ENCODE measurements at regions not wholly inside any gene's neighbourhood (a gene's known extent, or its start where the extent isn't known, plus 50 kb on each side); places are given as distances from the start of the nearest gene placed in this dataset.

GRCh38 chr7:17118412-17118811 is 180.0 kb upstream of the AHR start:
- TF ChIP-seq CTCF (conservative IDR thresholded peaks at IDR 0.05) = no peak

GRCh38 chr7:17120756-17121155 is 177.7 kb upstream of the AHR start:
- no peak for TF ChIP-seq CTCF (conservative IDR thresholded peaks at IDR 0.05)
- H3K27ac ChIP-seq = no peak overlapping the region

More at GRCh38 chr7:17118412-17118811, 180.0 kb upstream of the AHR start:
- no peak overlapping the region for H3K27ac ChIP-seq

- no peak overlapping the region for H3K27ac ChIP-seq
- no peak for TF ChIP-seq CTCF (conservative IDR thresholded peaks at IDR 0.05)
Measured at GRCh38 chr7:17121671-17122070, 176.8 kb upstream of the AHR start.

DNA sequence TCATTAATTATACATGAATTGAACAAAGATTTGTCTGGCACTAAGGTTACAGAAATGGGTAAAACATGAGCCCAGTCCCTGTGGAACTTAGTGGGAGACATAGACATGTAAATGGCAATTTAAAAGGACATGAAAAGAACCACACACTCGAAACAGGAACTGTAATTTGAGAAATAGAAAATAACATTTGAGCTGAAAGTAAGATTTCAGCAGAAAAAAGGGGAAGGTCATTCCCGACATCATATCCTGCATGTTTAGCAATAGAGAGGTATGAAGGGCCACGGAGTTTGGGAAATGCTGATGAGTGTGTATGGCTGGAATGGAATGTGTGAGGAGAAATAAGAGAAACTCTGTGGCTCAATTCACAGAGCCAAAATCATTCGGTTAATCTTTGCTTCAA is 175.4 kb upstream of the AHR start:
- no peak for TF ChIP-seq CTCF (conservative IDR thresholded peaks at IDR 0.05)
- no peak overlapping the region for H3K27ac ChIP-seq

- H3K27ac ChIP-seq = no peak overlapping the region
- TF ChIP-seq CTCF (conservative IDR thresholded peaks at IDR 0.05) = no peak
Measured at GRCh38 chr7:17126413-17127268, 171.8 kb upstream of the AHR start.

GRCh38 chr7:17129218-17129617 is 169.2 kb upstream of the AHR start:
- TF ChIP-seq CTCF (conservative IDR thresholded peaks at IDR 0.05) = no peak
- H3K27ac ChIP-seq = no peak overlapping the region

DNA sequence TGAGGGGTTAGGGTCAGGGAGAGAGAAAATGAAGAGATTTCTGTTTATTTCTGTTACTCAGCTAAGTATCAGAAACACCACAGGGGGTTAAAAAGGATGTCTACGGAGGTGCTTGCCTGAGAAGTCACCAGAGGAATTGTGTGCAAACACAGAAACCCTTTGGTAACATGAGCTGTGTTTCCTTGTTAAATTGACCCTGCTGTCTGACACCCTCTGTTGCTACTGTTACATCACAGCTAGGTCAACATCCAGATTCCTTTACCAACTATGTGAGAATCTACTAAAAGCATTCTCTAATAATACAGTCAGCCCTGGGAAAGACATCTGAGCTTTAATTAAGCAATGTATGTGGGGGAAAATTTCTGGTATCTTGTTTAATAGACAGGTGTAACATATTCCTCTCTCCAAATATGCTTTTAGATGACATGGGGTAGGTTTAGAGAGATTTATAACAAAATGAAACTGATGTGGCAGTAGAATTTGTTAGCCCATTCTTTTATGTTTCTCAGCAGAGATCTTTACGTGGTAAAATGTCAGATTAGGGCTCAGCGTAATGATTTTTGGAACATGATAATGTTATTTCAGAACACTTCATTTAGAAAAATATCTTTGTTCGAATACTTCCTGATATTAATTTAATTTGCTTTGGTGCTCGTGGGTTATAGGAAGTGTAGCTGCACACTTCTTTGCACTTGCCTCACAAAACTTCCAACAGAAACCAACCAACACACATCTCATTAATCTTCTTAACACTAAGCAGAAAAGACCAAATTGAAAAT is 168.0 kb upstream of the AHR start:
- no peak overlapping the region for H3K27ac ChIP-seq
- no peak for TF ChIP-seq CTCF (conservative IDR thresholded peaks at IDR 0.05)

Measured in VCaP (cell line).